ENCODE measurements at regions not wholly inside any gene's neighbourhood (a gene's known extent, or its start where the extent isn't known, plus 50 kb on each side); places are given as distances from the start of the nearest gene placed in this dataset.
"Not testable (repeated sequence)": the region's sequence is repeated elsewhere in the genome, so short reads cannot be mapped to it uniquely, and the experiment has no call there.

GRCh38 chr22:33139937-33140336 is 81.8 kb upstream of the SYN3 start:
- Histone ChIP-seq H3K27me3 (no peaks in the 10 kb centered on the region), H3K27ac (no peak overlapping the region), H3K36me3 (no peaks in the 10 kb centered on the region), H3K4me1 (no peaks in the 10 kb centered on the region), H3K9me3 (peaks cover 0 to 18% (median 0%) of the 10 kb centered on the region in 11 donors), H3K4me3 (no peak overlapping the region)
- TF ChIP-seq CTCF (IDR thresholded peaks at IDR 0.05) = no peak
- intact Hi-C loops (cut with DNase I) = no loop called here
- ATAC-seq (no peak), DNase-seq (no peak)

GRCh38 chr22:33138333-33138732 is 80.2 kb upstream of the SYN3 start:
- intact Hi-C loops (cut with DNase I); ATAC-seq; H3K4me1 ChIP-seq; H3K36me3 ChIP-seq; H3K4me3 ChIP-seq; H3K27me3 ChIP-seq; DNase-seq; H3K27ac ChIP-seq: not testable (repeated sequence)
- peaks cover 0 to 18% (median 0%) of the 10 kb centered on the region in 11 donors for H3K9me3 ChIP-seq
- whole genome bisulfite sequencing, 2 donors = 47 to 72% methylated on average over 5 of the region's 5 CpGs

DNA sequence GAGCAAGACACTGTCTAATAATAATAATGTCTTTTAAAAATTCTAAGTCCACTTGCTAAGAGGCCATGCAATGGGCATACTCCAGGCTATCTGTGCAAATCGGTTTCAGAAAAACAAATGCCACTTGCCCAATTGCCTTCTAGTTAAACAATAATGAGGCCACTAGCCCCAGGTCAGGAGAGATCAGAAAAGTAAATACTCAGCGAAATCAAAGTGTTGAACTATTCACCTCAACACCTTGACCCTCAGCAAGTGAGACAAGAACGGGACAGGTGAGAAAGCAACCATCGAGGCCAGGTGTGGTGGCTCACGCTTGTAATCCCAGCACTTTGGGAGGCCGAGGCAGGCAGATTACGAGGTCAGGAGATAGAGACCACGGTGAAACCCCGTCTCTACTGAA is 72.3 kb upstream of the SYN3 start:
- Histone ChIP-seq H3K9me3 (peaks cover 0 to 2% (median 0%) of the 10 kb centered on the region in 11 donors), H3K27me3 (peaks cover 0 to 23% (median 0%) of the 10 kb centered on the region in 7 donors), H3K27ac (no peak overlapping the region), H3K4me1 (no peaks in the 10 kb centered on the region), H3K4me3 (no peak overlapping the region), H3K36me3 (no peaks in the 10 kb centered on the region)
- intact Hi-C loops (cut with DNase I) = no loop called here
- ATAC-seq = no peak
- WGBS, 2 donors = 87 to 90% methylated on average over 9 of the region's 9 CpGs
- DNase-seq = no peak
- TF ChIP-seq CTCF (IDR thresholded peaks at IDR 0.05) = no peak

DNA sequence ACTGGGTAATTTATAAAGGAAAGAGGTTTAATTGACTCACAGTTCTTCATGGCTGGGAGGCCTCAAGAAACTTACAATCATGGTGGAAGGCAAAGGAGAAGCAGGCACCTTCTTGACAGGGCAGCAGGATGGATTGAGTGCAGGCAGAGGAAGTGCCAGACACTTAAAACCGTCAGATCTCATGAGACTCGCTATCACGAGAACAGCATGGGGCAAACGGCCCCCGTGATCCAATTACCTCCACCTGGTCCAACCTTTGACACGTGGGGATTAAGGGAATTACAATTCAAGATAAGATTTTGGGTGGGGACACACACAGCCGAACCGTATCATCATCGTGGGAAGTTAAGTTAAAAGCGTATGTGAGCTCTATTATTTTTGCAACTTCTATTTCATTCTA is 71.4 kb upstream of the SYN3 start:
- ATAC-seq (no peak), DNase-seq (no peak)
- Histone ChIP-seq H3K4me3 (no peak overlapping the region), H3K27me3 (peaks cover 0 to 23% (median 0%) of the 10 kb centered on the region in 7 donors), H3K9me3 (peaks cover 0 to 2% (median 0%) of the 10 kb centered on the region in 11 donors), H3K36me3 (no peaks in the 10 kb centered on the region), H3K4me1 (no peaks in the 10 kb centered on the region), H3K27ac (no peak overlapping the region)
- WGBS, 2 donors = 35 to 36% methylated on average over 10 of the region's 10 CpGs
- TF ChIP-seq CTCF (IDR thresholded peaks at IDR 0.05) = no peak
- intact Hi-C loops (cut with DNase I) = loop anchor here in 1 of 10 donors (10.0 kb wide), 1 partner anchor 115 kb away; no protein-coding TSS in a partner anchor

- no peak for ATAC-seq
- DNase-seq = no peak
Measured at GRCh38 chr22:33126881-33127280, 68.7 kb upstream of the SYN3 start.

More at GRCh38 chr22:33126881-33127280, 68.7 kb upstream of the SYN3 start:
- Histone ChIP-seq H3K27ac (no peak overlapping the region), H3K9me3 (no peaks in the 10 kb centered on the region), H3K4me1 (no peaks in the 10 kb centered on the region), H3K27me3 (peaks cover 0 to 23% (median 0%) of the 10 kb centered on the region in 7 donors), H3K36me3 (no peaks in the 10 kb centered on the region), H3K4me3 (no peak overlapping the region)
- 25 to 26% methylated on average over 3 of the region's 3 CpGs for WGBS, 2 donors
- TF ChIP-seq CTCF (IDR thresholded peaks at IDR 0.05) = peak in 4 of 9 donors; percentile 7 to 27 (median 7)
- intact Hi-C loops (cut with DNase I) = loop anchor here in 2 of 10 donors (2.0 to 10.0 kb wide), 2 partner anchors 110 to 112 kb away; no protein-coding TSS in a partner anchor
